Keratinocyte (primary cell): ENCODE measurements at regions not wholly inside any gene's neighbourhood (a gene's known extent, or its start where the extent isn't known, plus 50 kb on each side); places are given as distances from the start of the nearest gene placed in this dataset.

Source experiments
- DNase-seq: peaks from one replicate; pipeline ENCODE4 v3.0.0-alpha.2; 2011; ENCODE audit warnings: low read depth, missing footprints, low spot score
- FAIRE-seq: peaks from 2 replicates; lab custom pipeline; 2011; peaks lifted over from hg19 to GRCh38; lab: Jason Lieb, UNC
- H2AFZ ChIP-seq: 2 replicates; pipeline ENCODE4 v1.6.0; 2012; ENCODE audit warnings: low read length, control low read depth, inconsistent platforms; ENCODE audit not compliant: control insufficient read depth
- H3K27ac ChIP-seq: 2 replicates; pipeline ENCODE4 v1.5.1; 2011; ENCODE audit warnings: low read length; ENCODE audit not compliant: control insufficient read depth, insufficient read depth
- H3K27me3 ChIP-seq: 3 replicates; pipeline ENCODE4 v1.6.0; 2011; ENCODE audit warnings: low read length; ENCODE audit not compliant: control insufficient read depth, insufficient read depth; ENCODE audit errors: extremely low read depth
- H3K36me3 ChIP-seq, 2 experiments: 2 replicates in 1 of 2; 3 replicates in 1 of 2; pipeline ENCODE4 v1.5.1; 2011; ENCODE audit warnings: low read length in 2 of 2, mild to moderate bottlenecking in 1 of 2; ENCODE audit not compliant: control insufficient read depth in 2 of 2, insufficient read depth in 2 of 2; ENCODE audit errors: extremely low read depth in 1 of 2
- H3K4me1 ChIP-seq: 3 replicates; pipeline ENCODE4 v1.5.1; 2011; ENCODE audit warnings: low read length; ENCODE audit not compliant: control insufficient read depth, insufficient read depth; ENCODE audit errors: extremely low read depth
- H3K4me2 ChIP-seq: 3 replicates; pipeline ENCODE4 v1.6.0; 2011; ENCODE audit warnings: low read depth, low read length; ENCODE audit not compliant: control insufficient read depth, insufficient read depth; ENCODE audit errors: extremely low read depth
- H3K4me3 ChIP-seq, 3 experiments: fragments of 200-600 bp in 1 of 3; sonication (generic) in 1 of 3; 2 replicates in 2 of 3; 3 replicates in 1 of 3; pipeline ENCODE4 v1.5.1; 2011 to 2016; ENCODE audit warnings: low read length in 3 of 3, mild to moderate bottlenecking in 3 of 3, control low read depth in 2 of 3, inconsistent platforms in 1 of 3, low read depth in 1 of 3, mixed read lengths in 1 of 3, mixed run types in 1 of 3, moderate library complexity in 1 of 3; ENCODE audit not compliant: control insufficient read depth in 2 of 3, insufficient read depth in 2 of 3; ENCODE audit errors: extremely low read depth in 1 of 3
- H3K79me2 ChIP-seq: 2 replicates; pipeline ENCODE4 v1.6.0; 2012; ENCODE audit warnings: low read length; ENCODE audit not compliant: control insufficient read depth, insufficient read depth
- H3K9ac ChIP-seq: 3 replicates; pipeline ENCODE4 v1.6.0; 2011; ENCODE audit warnings: low read length; ENCODE audit not compliant: control insufficient read depth, insufficient read depth; ENCODE audit errors: extremely low read depth
- H3K9me1 ChIP-seq: 3 replicates; pipeline ENCODE4 v1.6.0; 2011; ENCODE audit warnings: low read length; ENCODE audit not compliant: control insufficient read depth, insufficient read depth; ENCODE audit errors: extremely low read depth
- H3K9me3 ChIP-seq: 2 replicates; pipeline ENCODE4 v1.5.1; 2012; ENCODE audit warnings: low read depth, low read length; ENCODE audit not compliant: control insufficient read depth
- H4K20me1 ChIP-seq: 3 replicates; pipeline ENCODE4 v1.6.0; 2011; ENCODE audit warnings: low read length; ENCODE audit not compliant: control insufficient read depth, insufficient read depth; ENCODE audit errors: extremely low read depth
- CTCF ChIP-seq, 3 experiments: IDR thresholded peaks in 1 of 3; conservative IDR thresholded peaks in 1 of 3; optimal IDR thresholded peaks in 1 of 3; 2 replicates in 2 of 3; 3 replicates in 1 of 3; pipeline versions ENCODE3 to v1.5.1; 2011; ENCODE audit warnings: low read length in 3 of 3, mild to moderate bottlenecking in 3 of 3, moderate library complexity in 2 of 3, control low read depth in 1 of 3, inconsistent platforms in 1 of 3; ENCODE audit not compliant: insufficient read depth in 2 of 3; ENCODE audit errors: extremely low read depth in 1 of 3
- EZH2 ChIP-seq: IDR thresholded peaks from one replicate; pipeline ENCODE4 v1.6.1; 2012; ENCODE audit warnings: inconsistent platforms, mild to moderate bottlenecking, low read length, moderate library complexity
- dilution Hi-C: fragments of 300-500 bp; cut with MboI; formaldehyde crosslinking; loops from one replicate; pipeline ENCODE4 v1.7.0; 2020; ENCODE audit warnings: low sequenced_read_pairs; ENCODE audit not compliant: extremely low pct_ligation_motif_present

DNA sequence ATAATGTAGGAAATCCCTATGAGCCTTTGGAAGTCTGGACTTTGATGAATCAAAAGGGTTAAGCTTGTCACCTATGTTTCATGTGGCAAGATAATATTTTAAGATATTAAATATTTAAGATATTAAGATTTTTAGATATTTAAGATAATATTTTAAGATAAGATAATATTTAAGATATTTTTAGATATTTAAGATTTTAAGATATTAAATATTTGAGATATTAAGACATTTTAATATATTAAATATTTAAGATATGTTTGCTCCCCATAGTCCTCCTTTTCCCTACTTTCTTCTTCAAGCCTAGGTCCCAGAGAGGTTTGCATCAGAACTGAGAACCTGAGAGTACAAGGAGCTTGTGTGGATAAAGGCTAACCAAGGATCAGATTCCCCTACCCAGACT, 478.4 kb upstream of the IGFBP7 start:
- no peak overlapping the region for H3K9ac ChIP-seq
- H2AFZ ChIP-seq, result no peak overlapping the region
- no peak overlapping the region for H3K4me2 ChIP-seq
- H3K9me1 ChIP-seq, result no peaks in the 10 kb centered on the region
- no peaks in the 10 kb centered on the region for H3K9me3 ChIP-seq
- no peak overlapping the region for H3K4me3 ChIP-seq
- no peak overlapping the region for H3K27ac ChIP-seq
- dilution Hi-C loops, result no loop called here
- H3K27me3 ChIP-seq, result no peaks in the 10 kb centered on the region
- no peaks in the 10 kb centered on the region for H3K4me1 ChIP-seq
- TF ChIP-seq CTCF (optimal IDR thresholded peaks at IDR 0.05 in 1 of 3, IDR thresholded peaks at IDR 0.05 in 1 of 3, conservative IDR thresholded peaks at IDR 0.05 in 1 of 3; ENCODE audit: extremely low read depth in 1 of 3, insufficient read depth in 2 of 3, low read length in 3 of 3), result no peak
- no peak for TF ChIP-seq EZH2
- no peaks in the 10 kb centered on the region for H3K36me3 ChIP-seq
- no peaks in the 10 kb centered on the region for H4K20me1 ChIP-seq
- H3K79me2 ChIP-seq, result no peaks in the 10 kb centered on the region
- DNase-seq, result no peak
- no peak for FAIRE-seq

- TF ChIP-seq EZH2 (no peak), CTCF (optimal IDR thresholded peaks at IDR 0.05 in 1 of 3, IDR thresholded peaks at IDR 0.05 in 1 of 3, conservative IDR thresholded peaks at IDR 0.05 in 1 of 3; ENCODE audit: extremely low read depth in 1 of 3, insufficient read depth in 2 of 3, low read length in 3 of 3) (no peak)
- no peak overlapping the region for H3K4me3 ChIP-seq
- H3K27me3 ChIP-seq, result no peaks in the 10 kb centered on the region
- H2AFZ ChIP-seq, result no peak overlapping the region
- H4K20me1 ChIP-seq, result no peaks in the 10 kb centered on the region
- no peaks in the 10 kb centered on the region for H3K9me3 ChIP-seq
- DNase-seq, result no peak
- H3K9me1 ChIP-seq, result no peaks in the 10 kb centered on the region
- H3K36me3 ChIP-seq, result no peaks in the 10 kb centered on the region
- dilution Hi-C loops, result no loop called here
- no peak overlapping the region for H3K4me2 ChIP-seq
- FAIRE-seq, result no peak
- H3K79me2 ChIP-seq, result no peaks in the 10 kb centered on the region
- no peak overlapping the region for H3K9ac ChIP-seq
- H3K27ac ChIP-seq, result no peak overlapping the region
- no peaks in the 10 kb centered on the region for H3K4me1 ChIP-seq
Observed at GRCh38 chr4:57580710-57581599, 470.8 kb upstream of the IGFBP7 start.
